Epithelial cell of esophagus (primary cell): ENCODE measurements at regions not wholly inside any gene's neighbourhood (a gene's known extent, or its start where the extent isn't known, plus 50 kb on each side); places are given as distances from the start of the nearest gene placed in this dataset.

ENCODE experiments used
- DNase-seq: peaks from one replicate; pipeline ENCODE4 v3.0.0; 2010; ENCODE audit warnings: low read depth
- H3K4me3 ChIP-seq: 2 replicates; pipeline ENCODE4 v1.5.1; 2011; ENCODE audit warnings: mild to moderate bottlenecking, low read length, control low read depth
- TF ChIP-seq, protein P1 (sequence below): IDR thresholded peaks from 2 replicates; pipeline ENCODE4 v1.5.1; 2011; ENCODE audit warnings: low read depth, mild to moderate bottlenecking, low read length, control low read depth, inconsistent platforms; ENCODE audit not compliant: insufficient read depth; ENCODE audit errors: missing control alignments

DNA sequence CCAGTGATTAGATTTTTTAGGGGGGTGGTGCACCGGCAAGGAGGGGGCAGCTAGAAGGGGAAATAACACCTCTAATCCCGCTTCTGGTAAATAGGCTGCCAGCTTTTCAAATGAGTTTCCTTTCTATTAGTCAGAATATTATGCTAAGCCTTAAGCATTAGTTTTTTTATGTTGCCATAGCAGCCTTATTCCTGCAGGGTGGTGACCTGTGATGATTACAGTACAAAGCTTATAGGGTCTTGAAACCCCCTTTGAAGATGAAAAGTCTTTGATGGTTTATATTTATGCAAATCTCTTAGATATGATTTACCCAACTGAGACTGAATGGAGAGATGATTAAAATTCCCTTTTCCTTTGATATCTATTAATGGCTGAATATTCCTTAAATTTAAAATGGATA, 109.8 kb downstream of the ZIC5 start:
- DNase-seq, result no peak
- no peak overlapping the region for H3K4me3 ChIP-seq
- TF ChIP-seq, protein P1, sequence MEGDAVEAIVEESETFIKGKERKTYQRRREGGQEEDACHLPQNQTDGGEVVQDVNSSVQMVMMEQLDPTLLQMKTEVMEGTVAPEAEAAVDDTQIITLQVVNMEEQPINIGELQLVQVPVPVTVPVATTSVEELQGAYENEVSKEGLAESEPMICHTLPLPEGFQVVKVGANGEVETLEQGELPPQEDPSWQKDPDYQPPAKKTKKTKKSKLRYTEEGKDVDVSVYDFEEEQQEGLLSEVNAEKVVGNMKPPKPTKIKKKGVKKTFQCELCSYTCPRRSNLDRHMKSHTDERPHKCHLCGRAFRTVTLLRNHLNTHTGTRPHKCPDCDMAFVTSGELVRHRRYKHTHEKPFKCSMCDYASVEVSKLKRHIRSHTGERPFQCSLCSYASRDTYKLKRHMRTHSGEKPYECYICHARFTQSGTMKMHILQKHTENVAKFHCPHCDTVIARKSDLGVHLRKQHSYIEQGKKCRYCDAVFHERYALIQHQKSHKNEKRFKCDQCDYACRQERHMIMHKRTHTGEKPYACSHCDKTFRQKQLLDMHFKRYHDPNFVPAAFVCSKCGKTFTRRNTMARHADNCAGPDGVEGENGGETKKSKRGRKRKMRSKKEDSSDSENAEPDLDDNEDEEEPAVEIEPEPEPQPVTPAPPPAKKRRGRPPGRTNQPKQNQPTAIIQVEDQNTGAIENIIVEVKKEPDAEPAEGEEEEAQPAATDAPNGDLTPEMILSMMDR, result no peak

DNA sequence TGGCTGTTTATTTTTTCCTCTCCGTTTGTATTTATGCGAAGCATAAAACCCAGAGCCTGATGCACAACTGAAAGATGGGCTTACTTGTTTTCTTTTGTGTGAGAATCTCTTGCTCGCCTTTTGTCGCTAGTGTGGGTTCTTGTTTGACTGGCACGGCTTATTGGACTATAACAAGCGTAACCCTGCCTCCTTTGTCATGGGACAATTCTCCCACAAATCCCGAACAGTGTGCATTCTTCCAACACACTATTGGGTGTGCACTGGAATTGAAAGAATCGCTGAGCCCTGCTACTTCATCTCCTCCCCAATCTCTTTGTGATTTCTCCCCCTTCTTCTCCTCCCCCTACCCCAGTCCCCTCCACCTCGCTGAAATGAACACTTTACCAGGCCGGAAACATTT, 110.8 kb downstream of the ZIC5 start:
- TF ChIP-seq, protein P1, result no peak
- no peak overlapping the region for H3K4me3 ChIP-seq
- no peak for DNase-seq

GRCh38 chr13:99859178-99860177, 112.1 kb downstream of the ZIC5 start:
- TF ChIP-seq, protein P1, result no peak
- DNase-seq, result no peak
- no peak overlapping the region for H3K4me3 ChIP-seq

DNA sequence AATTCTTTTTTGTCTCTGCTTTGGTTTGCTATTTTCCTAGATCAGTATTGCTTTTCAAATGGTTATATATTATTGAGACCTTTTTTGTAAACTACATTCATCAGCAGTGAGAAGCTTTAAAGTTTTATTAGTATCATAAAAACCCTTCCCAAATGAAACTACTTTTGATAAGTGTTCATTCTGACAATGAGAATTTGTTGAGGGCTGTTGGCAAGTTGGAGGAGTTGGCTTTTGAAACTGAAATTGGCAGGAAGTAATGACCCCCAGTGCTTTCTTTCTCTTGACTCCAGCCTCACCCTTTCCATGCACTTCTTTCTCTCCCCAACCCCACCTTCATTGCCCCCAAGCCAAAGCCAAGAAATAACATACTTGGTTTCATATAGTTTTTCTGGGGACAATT, 113.8 kb downstream of the ZIC5 start:
- H3K4me3 ChIP-seq, result no peak overlapping the region
- no peak for DNase-seq
- TF ChIP-seq, protein P1, result no peak

GRCh38 chr13:99855526-99856420, 115.8 kb downstream of the ZIC5 start:
- DNase-seq, result no peak
- no peak overlapping the region for H3K4me3 ChIP-seq
- TF ChIP-seq, protein P1, result no peak

DNA sequence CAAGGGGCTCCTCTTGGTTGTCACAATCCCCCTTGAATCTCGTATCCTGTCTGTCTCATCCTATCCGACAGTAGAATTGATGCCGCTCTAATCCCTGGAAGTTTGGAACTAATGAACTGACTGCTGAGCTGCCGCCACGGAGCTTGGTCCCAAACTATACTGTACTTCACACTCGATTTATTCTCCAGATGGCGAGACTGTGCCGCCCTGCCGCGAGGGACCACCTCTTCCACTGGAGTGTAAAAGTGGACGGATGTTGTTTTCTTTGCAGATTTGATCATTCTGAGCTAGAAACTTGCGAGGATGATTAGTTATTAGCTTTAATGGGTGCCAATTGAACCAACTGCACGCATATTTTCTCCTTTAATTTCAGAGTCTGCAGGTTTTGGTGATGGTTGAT, 117.2 kb downstream of the ZIC5 start:
- TF ChIP-seq, protein P1, result no peak
- no peak for DNase-seq
- H3K4me3 ChIP-seq, result no peak overlapping the region
